ENCODE measurements at regions not wholly inside any gene's neighbourhood (a gene's known extent, or its start where the extent isn't known, plus 50 kb on each side); places are given as distances from the start of the nearest gene placed in this dataset.

- intact Hi-C loops (cut with DNase I; ENCODE audit: low total_unique reads), result no loop called here
- Histone ChIP-seq H3K9me3 (no peaks in the 10 kb centered on the region), H3K4me1 (peaks cover 14 to 17% of the 10 kb centered on the region in 2 donors), H3K4me3 (no peak overlapping the region), H3K27ac (peak overlapping the region; percentile 71 to 74), H3K27me3 (no peaks in the 10 kb centered on the region), H3K36me3 (no peaks in the 10 kb centered on the region)
- DNase-seq (ENCODE audit: low spot score in 2 of 2), result no peak
- TF ChIP-seq POLR2AphosphoS5 (IDR thresholded peaks at IDR 0.05) (no peak), POLR2A (IDR thresholded peaks at IDR 0.05) (no peak), CTCF (IDR thresholded peaks at IDR 0.05) (no peak)
These were observed 79.4 kb downstream of the CEBPB start for GRCh38 chr20:50270034-50270395.

- no peaks in the 10 kb centered on the region for H3K36me3 ChIP-seq
- H3K4me3 ChIP-seq, result no peak overlapping the region
- DNase-seq (ENCODE audit: low spot score in 2 of 2), result no peak
- peak overlapping the region; percentile 29 to 74 for H3K27ac ChIP-seq
- intact Hi-C loops (cut with DNase I; ENCODE audit: low total_unique reads), result no loop called here
- no peak for TF ChIP-seq CTCF (IDR thresholded peaks at IDR 0.05)
- TF ChIP-seq POLR2AphosphoS5 (IDR thresholded peaks at IDR 0.05), result no peak
- TF ChIP-seq POLR2A (IDR thresholded peaks at IDR 0.05), result no peak
- no peaks in the 10 kb centered on the region for H3K9me3 ChIP-seq
- H3K27me3 ChIP-seq, result no peaks in the 10 kb centered on the region
- H3K4me1 ChIP-seq, result peaks cover 12 to 17% of the 10 kb centered on the region in 2 donors
These were observed 79.9 kb downstream of the CEBPB start for GRCh38 chr20:50270569-50270968.

GRCh38 chr20:50271176-50271575 is 80.5 kb downstream of the CEBPB start:
- H3K27me3 ChIP-seq, result no peaks in the 10 kb centered on the region
- H3K4me1 ChIP-seq, result peaks cover 12 to 17% of the 10 kb centered on the region in 2 donors
- no peak overlapping the region for H3K4me3 ChIP-seq
- H3K27ac ChIP-seq, result peak overlapping the region; percentile 29 to 74
- DNase-seq (ENCODE audit: low spot score in 2 of 2), result no peak
- no peaks in the 10 kb centered on the region for H3K9me3 ChIP-seq
- TF ChIP-seq POLR2A (IDR thresholded peaks at IDR 0.05), result no peak
- no peak for TF ChIP-seq POLR2AphosphoS5 (IDR thresholded peaks at IDR 0.05)
- TF ChIP-seq CTCF (IDR thresholded peaks at IDR 0.05), result no peak
- no peaks in the 10 kb centered on the region for H3K36me3 ChIP-seq
- intact Hi-C loops (cut with DNase I; ENCODE audit: low total_unique reads), result no loop called here

GRCh38 chr20:50271612-50272011 is 81.0 kb downstream of the CEBPB start:
- TF ChIP-seq POLR2A (IDR thresholded peaks at IDR 0.05) (no peak), CTCF (IDR thresholded peaks at IDR 0.05) (no peak), POLR2AphosphoS5 (IDR thresholded peaks at IDR 0.05) (no peak)
- H3K36me3 ChIP-seq, result no peaks in the 10 kb centered on the region
- no peaks in the 10 kb centered on the region for H3K9me3 ChIP-seq
- no peak for DNase-seq (ENCODE audit: low spot score in 2 of 2)
- H3K4me1 ChIP-seq, result peaks cover 12 to 16% of the 10 kb centered on the region in 2 donors
- H3K27ac ChIP-seq, result peak overlapping the region in 1 of 2 donors; percentile 74
- no peaks in the 10 kb centered on the region for H3K27me3 ChIP-seq
- H3K4me3 ChIP-seq, result no peak overlapping the region
- intact Hi-C loops (cut with DNase I; ENCODE audit: low total_unique reads), result no loop called here

GRCh38 chr20:50272030-50272723 is 81.5 kb downstream of the CEBPB start:
- intact Hi-C loops (cut with DNase I; ENCODE audit: low total_unique reads), result no loop called here
- DNase-seq (ENCODE audit: low spot score in 2 of 2), result no peak
- Histone ChIP-seq H3K9me3 (no peaks in the 10 kb centered on the region), H3K36me3 (no peaks in the 10 kb centered on the region), H3K4me1 (peaks cover 12% of the 10 kb centered on the region in 2 donors), H3K4me3 (no peak overlapping the region), H3K27ac (peak overlapping the region in 1 of 2 donors; percentile 80), H3K27me3 (no peaks in the 10 kb centered on the region)
- TF ChIP-seq CTCF (IDR thresholded peaks at IDR 0.05) (no peak), POLR2A (IDR thresholded peaks at IDR 0.05) (no peak), POLR2AphosphoS5 (IDR thresholded peaks at IDR 0.05) (no peak)

Data from breast epithelium (tissue), 4 donors.